ENCODE measurements at regions not wholly inside any gene's neighbourhood (a gene's known extent, or its start where the extent isn't known, plus 50 kb on each side); places are given as distances from the start of the nearest gene placed in this dataset.

- Histone ChIP-seq H3K9me3 (ENCODE audit: low read depth) (no peaks in the 10 kb centered on the region), H3K4me1 (no peaks in the 10 kb centered on the region), H3K4me2 (no peak overlapping the region), H3K27me3 (no peaks in the 10 kb centered on the region), H3K27ac (no peak overlapping the region), H2AFZ (replicated peaks) (no peak overlapping the region), H4K20me1 (ENCODE audit: low read depth) (no peaks in the 10 kb centered on the region), H3K4me3 (no peak overlapping the region), H3K9ac (no peak overlapping the region), H3K79me2 (ENCODE audit: low read depth) (no peaks in the 10 kb centered on the region), H3K36me3 (no peaks in the 10 kb centered on the region), H3F3A (ENCODE audit: low read depth) (no peaks in the 10 kb centered on the region)
- H3K27ac Mint-ChIP-seq: no peak overlapping the region
- peaks cover 3% of the 10 kb centered on the region for H3K27me3 Mint-ChIP-seq (ENCODE audit: insufficient read depth, low read depth)
- no peak overlapping the region for H3K4me3 Mint-ChIP-seq
- no peak for DNase-seq (ENCODE audit: low spot score)
- H3K4me1 Mint-ChIP-seq: no peaks in the 10 kb centered on the region
- peaks cover 4% of the 10 kb centered on the region for H3K9me3 Mint-ChIP-seq
- TF ChIP-seq EZH2phosphoT487 (IDR thresholded peaks at IDR 0.05) (no peak), EZH2 (IDR thresholded peaks at IDR 0.05) (no peak), CTCF (IDR thresholded peaks at IDR 0.05) (no peak)
- no peaks in the 10 kb centered on the region for H3K36me3 Mint-ChIP-seq
These were observed 252.4 kb upstream of the SEMA3A start for GRCh38 chr7:84446991-84447480.

- peaks cover 21% of the 10 kb centered on the region for H3K9me3 Mint-ChIP-seq
- H3K4me3 Mint-ChIP-seq: no peak overlapping the region
- H3K27ac Mint-ChIP-seq: no peak overlapping the region
These were observed 231.2 kb upstream of the SEMA3A start for GRCh38 chr7:84425702-84426259.

GRCh38 chr7:84422790-84423189 lies 228.2 kb upstream of the SEMA3A start:
- Histone ChIP-seq H4K20me1 (ENCODE audit: low read depth) (no peaks in the 10 kb centered on the region), H3F3A (ENCODE audit: low read depth) (peaks cover 4% of the 10 kb centered on the region), H3K4me3 (no peak overlapping the region), H3K4me2 (no peak overlapping the region), H3K79me2 (ENCODE audit: low read depth) (no peaks in the 10 kb centered on the region), H3K9me3 (ENCODE audit: low read depth) (no peaks in the 10 kb centered on the region), H3K4me1 (no peaks in the 10 kb centered on the region), H2AFZ (replicated peaks) (no peak overlapping the region), H3K36me3 (no peaks in the 10 kb centered on the region), H3K27me3 (no peaks in the 10 kb centered on the region), H3K9ac (no peak overlapping the region), H3K27ac (no peak overlapping the region)
- Mint-ChIP-seq H3K9me3 (peaks cover 45% of the 10 kb centered on the region), H3K4me3 (no peak overlapping the region), H3K27ac (no peak overlapping the region), H3K36me3 (peaks cover 16% of the 10 kb centered on the region), H3K27me3 (ENCODE audit: insufficient read depth, low read depth) (peaks cover 3% of the 10 kb centered on the region), H3K4me1 (no peaks in the 10 kb centered on the region)
- DNase-seq (ENCODE audit: low spot score): no peak
- TF ChIP-seq EZH2phosphoT487 (IDR thresholded peaks at IDR 0.05) (no peak), EZH2 (IDR thresholded peaks at IDR 0.05) (no peak)

More at GRCh38 chr7:84425702-84426259, 231.2 kb upstream of the SEMA3A start:
- peaks cover 5% of the 10 kb centered on the region for H3K36me3 Mint-ChIP-seq
- Histone ChIP-seq H3K27ac (no peak overlapping the region), H3K9ac (no peak overlapping the region), H3K36me3 (no peaks in the 10 kb centered on the region), H3K27me3 (no peaks in the 10 kb centered on the region), H3K4me2 (no peak overlapping the region), H3K4me3 (no peak overlapping the region), H3K79me2 (ENCODE audit: low read depth) (no peaks in the 10 kb centered on the region), H2AFZ (replicated peaks) (no peak overlapping the region), H4K20me1 (ENCODE audit: low read depth) (no peaks in the 10 kb centered on the region), H3K4me1 (no peaks in the 10 kb centered on the region), H3K9me3 (ENCODE audit: low read depth) (no peaks in the 10 kb centered on the region), H3F3A (ENCODE audit: low read depth) (peaks cover 4% of the 10 kb centered on the region)
- no peaks in the 10 kb centered on the region for H3K4me1 Mint-ChIP-seq
- no peak for DNase-seq (ENCODE audit: low spot score)
- peaks cover 2% of the 10 kb centered on the region for H3K27me3 Mint-ChIP-seq (ENCODE audit: insufficient read depth, low read depth)
- TF ChIP-seq EZH2 (IDR thresholded peaks at IDR 0.05): no peak
- no peak for TF ChIP-seq EZH2phosphoT487 (IDR thresholded peaks at IDR 0.05)
- TF ChIP-seq CTCF (IDR thresholded peaks at IDR 0.05): no peak

All from neural progenitor cell (in vitro differentiated cells).